ENCODE measurements at regions not wholly inside any gene's neighbourhood (a gene's known extent, or its start where the extent isn't known, plus 50 kb on each side); places are given as distances from the start of the nearest gene placed in this dataset.

GRCh38 chr6:167761794-167762258 is 64.9 kb upstream of the AFDN start:
- Histone ChIP-seq H3K36me3 (ENCODE audit: control insufficient read depth, insufficient read depth, low read length) (no peaks in the 10 kb centered on the region), H3K9me3 (ENCODE audit: control insufficient read depth, insufficient read depth, low read length) (no peaks in the 10 kb centered on the region), H3K27me3 (ENCODE audit: control insufficient read depth, insufficient read depth, low read length) (no peaks in the 10 kb centered on the region), H3K9ac (ENCODE audit: low read depth, low read length) (no peak overlapping the region), H3K4me1 (ENCODE audit: control insufficient read depth, insufficient read depth, low read length) (no peaks in the 10 kb centered on the region), H3K27ac (ENCODE audit: low read depth, low read length) (no peak overlapping the region), H3K4me3 (ENCODE audit: low read depth, low read length) (no peak overlapping the region)

GRCh38 chr6:167762259-167762962 is 64.3 kb upstream of the AFDN start:
- H3K4me3 ChIP-seq (ENCODE audit: low read depth, low read length): no peak overlapping the region
- H3K27ac ChIP-seq (ENCODE audit: low read depth, low read length): no peak overlapping the region
- H3K4me1 ChIP-seq (ENCODE audit: control insufficient read depth, insufficient read depth, low read length): no peaks in the 10 kb centered on the region
- H3K9me3 ChIP-seq (ENCODE audit: control insufficient read depth, insufficient read depth, low read length): no peaks in the 10 kb centered on the region
- no peaks in the 10 kb centered on the region for H3K36me3 ChIP-seq (ENCODE audit: control insufficient read depth, insufficient read depth, low read length)
- H3K9ac ChIP-seq (ENCODE audit: low read depth, low read length): no peak overlapping the region
- H3K27me3 ChIP-seq (ENCODE audit: control insufficient read depth, insufficient read depth, low read length): no peaks in the 10 kb centered on the region

GRCh38 chr6:167763056-167763944 is 63.4 kb upstream of the AFDN start:
- Histone ChIP-seq H3K27ac (ENCODE audit: low read depth, low read length) (no peak overlapping the region), H3K9me3 (ENCODE audit: control insufficient read depth, insufficient read depth, low read length) (no peaks in the 10 kb centered on the region)

GRCh38 chr6:167764215-167764614 is 62.5 kb upstream of the AFDN start:
- no peak overlapping the region for H3K27ac ChIP-seq (ENCODE audit: low read depth, low read length)
- no peaks in the 10 kb centered on the region for H3K27me3 ChIP-seq (ENCODE audit: control insufficient read depth, insufficient read depth, low read length)
- H3K9ac ChIP-seq (ENCODE audit: low read depth, low read length): no peak overlapping the region
- H3K4me1 ChIP-seq (ENCODE audit: control insufficient read depth, insufficient read depth, low read length): no peaks in the 10 kb centered on the region
- H3K4me3 ChIP-seq (ENCODE audit: low read depth, low read length): no peak overlapping the region
- H3K9me3 ChIP-seq (ENCODE audit: control insufficient read depth, insufficient read depth, low read length): no peaks in the 10 kb centered on the region
- no peaks in the 10 kb centered on the region for H3K36me3 ChIP-seq (ENCODE audit: control insufficient read depth, insufficient read depth, low read length)

More at GRCh38 chr6:167763056-167763944, 63.4 kb upstream of the AFDN start:
- Histone ChIP-seq H3K9ac (ENCODE audit: low read depth, low read length) (no peak overlapping the region), H3K27me3 (ENCODE audit: control insufficient read depth, insufficient read depth, low read length) (no peaks in the 10 kb centered on the region), H3K36me3 (ENCODE audit: control insufficient read depth, insufficient read depth, low read length) (no peaks in the 10 kb centered on the region), H3K4me1 (ENCODE audit: control insufficient read depth, insufficient read depth, low read length) (no peaks in the 10 kb centered on the region), H3K4me3 (ENCODE audit: low read depth, low read length) (no peak overlapping the region)

- Histone ChIP-seq H3K36me3 (ENCODE audit: control insufficient read depth, insufficient read depth, low read length) (no peaks in the 10 kb centered on the region), H3K4me3 (ENCODE audit: low read depth, low read length) (no peak overlapping the region), H3K9ac (ENCODE audit: low read depth, low read length) (no peak overlapping the region), H3K4me1 (ENCODE audit: control insufficient read depth, insufficient read depth, low read length) (no peaks in the 10 kb centered on the region), H3K27ac (ENCODE audit: low read depth, low read length) (no peak overlapping the region), H3K9me3 (ENCODE audit: control insufficient read depth, insufficient read depth, low read length) (no peaks in the 10 kb centered on the region), H3K27me3 (ENCODE audit: control insufficient read depth, insufficient read depth, low read length) (no peaks in the 10 kb centered on the region)
Observed at GRCh38 chr6:167764713-167765479, 61.8 kb upstream of the AFDN start.

GRCh38 chr6:167766986-167767714 is 59.6 kb upstream of the AFDN start:
- H3K9me3 ChIP-seq (ENCODE audit: control insufficient read depth, insufficient read depth, low read length): no peaks in the 10 kb centered on the region
- no peaks in the 10 kb centered on the region for H3K27me3 ChIP-seq (ENCODE audit: control insufficient read depth, insufficient read depth, low read length)
- H3K36me3 ChIP-seq (ENCODE audit: control insufficient read depth, insufficient read depth, low read length): no peaks in the 10 kb centered on the region
- no peak overlapping the region for H3K4me3 ChIP-seq (ENCODE audit: low read depth, low read length)
- no peaks in the 10 kb centered on the region for H3K4me1 ChIP-seq (ENCODE audit: control insufficient read depth, insufficient read depth, low read length)
- no peak overlapping the region for H3K27ac ChIP-seq (ENCODE audit: low read depth, low read length)
- H3K9ac ChIP-seq (ENCODE audit: low read depth, low read length): no peak overlapping the region

- no peak overlapping the region for H3K27ac ChIP-seq (ENCODE audit: low read depth, low read length)
- H3K36me3 ChIP-seq (ENCODE audit: control insufficient read depth, insufficient read depth, low read length): no peaks in the 10 kb centered on the region
- H3K9ac ChIP-seq (ENCODE audit: low read depth, low read length): no peak overlapping the region
- H3K9me3 ChIP-seq (ENCODE audit: control insufficient read depth, insufficient read depth, low read length): no peaks in the 10 kb centered on the region
- H3K27me3 ChIP-seq (ENCODE audit: control insufficient read depth, insufficient read depth, low read length): no peaks in the 10 kb centered on the region
- H3K4me3 ChIP-seq (ENCODE audit: low read depth, low read length): no peak overlapping the region
- no peaks in the 10 kb centered on the region for H3K4me1 ChIP-seq (ENCODE audit: control insufficient read depth, insufficient read depth, low read length)
Observed at GRCh38 chr6:167767715-167768107, 59.0 kb upstream of the AFDN start.

GRCh38 chr6:167768471-167769215 is 58.1 kb upstream of the AFDN start:
- Histone ChIP-seq H3K9me3 (ENCODE audit: control insufficient read depth, insufficient read depth, low read length) (no peaks in the 10 kb centered on the region), H3K27ac (ENCODE audit: low read depth, low read length) (no peak overlapping the region), H3K9ac (ENCODE audit: low read depth, low read length) (no peak overlapping the region), H3K27me3 (ENCODE audit: control insufficient read depth, insufficient read depth, low read length) (no peaks in the 10 kb centered on the region), H3K36me3 (ENCODE audit: control insufficient read depth, insufficient read depth, low read length) (no peaks in the 10 kb centered on the region), H3K4me1 (ENCODE audit: control insufficient read depth, insufficient read depth, low read length) (no peaks in the 10 kb centered on the region), H3K4me3 (ENCODE audit: low read depth, low read length) (no peak overlapping the region)

GRCh38 chr6:167769408-167770190 is 57.1 kb upstream of the AFDN start:
- H3K9ac ChIP-seq (ENCODE audit: low read depth, low read length): no peak overlapping the region
- H3K9me3 ChIP-seq (ENCODE audit: control insufficient read depth, insufficient read depth, low read length): no peaks in the 10 kb centered on the region
- no peaks in the 10 kb centered on the region for H3K27me3 ChIP-seq (ENCODE audit: control insufficient read depth, insufficient read depth, low read length)
- no peaks in the 10 kb centered on the region for H3K4me1 ChIP-seq (ENCODE audit: control insufficient read depth, insufficient read depth, low read length)
- H3K36me3 ChIP-seq (ENCODE audit: control insufficient read depth, insufficient read depth, low read length): no peaks in the 10 kb centered on the region
- H3K4me3 ChIP-seq (ENCODE audit: low read depth, low read length): no peak overlapping the region
- no peak overlapping the region for H3K27ac ChIP-seq (ENCODE audit: low read depth, low read length)

Measured in HUES48 (cell line).